CD4-positive, alpha-beta T cell treated with Interleukin-2 at 100 ng/mL for 4 hours (primary cell): ENCODE measurements at regions not wholly inside any gene's neighbourhood (a gene's known extent, or its start where the extent isn't known, plus 50 kb on each side); places are given as distances from the start of the nearest gene placed in this dataset.

Experiments used
- DNase-seq: peaks from one replicate; pipeline ENCODE4 v3.0.0-alpha.2; 2020; ENCODE audit warnings: low spot score

- no peak for DNase-seq
Measured at GRCh38 chr11:105553025-105553424, 56.8 kb upstream of the GRIA4 start.

GRCh38 chr11:105548359-105548758 is 61.5 kb upstream of the GRIA4 start:
- DNase-seq, result no peak

GRCh38 chr11:105538588-105538987 is 71.3 kb upstream of the GRIA4 start:
- DNase-seq, result no peak

- no peak for DNase-seq
Measured at GRCh38 chr11:105537531-105537930, 72.3 kb upstream of the GRIA4 start.

GRCh38 chr11:105524286-105524685 is 85.6 kb upstream of the GRIA4 start:
- DNase-seq, result no peak

GRCh38 chr11:105520706-105521345 is 89.0 kb upstream of the GRIA4 start:
- no peak for DNase-seq

GRCh38 chr11:105507496-105508254 is 102.2 kb upstream of the GRIA4 start:
- DNase-seq, result no peak

- no peak for DNase-seq
Measured at GRCh38 chr11:105492010-105492409, 117.9 kb upstream of the GRIA4 start.

- DNase-seq, result no peak
Measured at GRCh38 chr11:105491394-105491793, 118.5 kb upstream of the GRIA4 start.

- no peak for DNase-seq
Measured at GRCh38 chr11:105490333-105490732, 119.5 kb upstream of the GRIA4 start.

- no peak for DNase-seq
Measured at GRCh38 chr11:105489446-105489845, 120.4 kb upstream of the GRIA4 start.

GRCh38 chr11:105486929-105487328 is 122.9 kb upstream of the GRIA4 start:
- DNase-seq, result no peak

- DNase-seq, result no peak
Measured at GRCh38 chr11:105469931-105470330, 139.9 kb upstream of the GRIA4 start.

GRCh38 chr11:105468154-105468553 is 141.7 kb upstream of the GRIA4 start:
- DNase-seq, result no peak

- DNase-seq, result no peak
Measured at GRCh38 chr11:105466582-105467228, 143.2 kb upstream of the GRIA4 start.

GRCh38 chr11:105458071-105458470 is 151.8 kb upstream of the GRIA4 start:
- no peak for DNase-seq

- DNase-seq, result no peak
Measured at GRCh38 chr11:105456950-105457349, 152.9 kb upstream of the GRIA4 start.

- no peak for DNase-seq
Measured at GRCh38 chr11:105449100-105449734, 160.7 kb upstream of the GRIA4 start.

GRCh38 chr11:105448703-105449079 is 161.2 kb upstream of the GRIA4 start:
- no peak for DNase-seq

GRCh38 chr11:105447936-105448702 is 161.8 kb upstream of the GRIA4 start:
- no peak for DNase-seq

GRCh38 chr11:105443623-105444022 is 166.2 kb upstream of the GRIA4 start:
- DNase-seq, result no peak
